H1 (cell line): ENCODE measurements at regions not wholly inside any gene's neighbourhood (a gene's known extent, or its start where the extent isn't known, plus 50 kb on each side); places are given as distances from the start of the nearest gene placed in this dataset.

ENCODE experiments used
- CTCF ChIA-PET: fragments of 300-600 bp; sonication (Branson Sonifier 250); formaldehyde crosslinking; loops from one replicate; lab custom pipeline; 2021; ENCODE audit not compliant: partially characterized antibody; lab: Charles Lee
- POLR2A ChIA-PET: fragments of 300-600 bp; sonication (Branson Sonifier 250); formaldehyde crosslinking; loops from one replicate; lab custom pipeline; 2021; ENCODE audit warnings: inconsistent platforms; ENCODE audit not compliant: partially characterized antibody; lab: Charles Lee
- DNase-seq, 2 experiments: peaks; one replicate each; pipeline versions ENCODE4 v3.0.0 to v3.0.0-alpha.2; 2010 to 2022; ENCODE audit warnings: low spot score in 2 of 2, low read depth in 1 of 2, mixed read lengths in 1 of 2
- FAIRE-seq: peaks from 2 replicates; lab custom pipeline; 2011; peaks lifted over from hg19 to GRCh38; lab: Jason Lieb, UNC
- H2AFZ ChIP-seq: 2 replicates; pipeline ENCODE4 v1.8.1; 2012; ENCODE audit warnings: low read length, inconsistent platforms
- H2AK5ac ChIP-seq: 2 replicates; pipeline ENCODE4 v1.6.1; 2013; ENCODE audit warnings: low read depth, low read length
- H2BK120ac ChIP-seq: replicated peaks from 2 replicates; pipeline ENCODE3; 2013; ENCODE audit warnings: low read depth, low read length, inconsistent platforms
- H2BK12ac ChIP-seq: 2 replicates; pipeline ENCODE4 v1.6.1; 2013; ENCODE audit warnings: low read depth, low read length
- H2BK15ac ChIP-seq: 2 replicates; pipeline ENCODE4 v1.6.1; 2013; ENCODE audit warnings: low read length
- H2BK20ac ChIP-seq: 2 replicates; pipeline ENCODE4 v1.6.1; 2013; ENCODE audit warnings: low read length
- H2BK5ac ChIP-seq: 2 replicates; pipeline ENCODE4 v1.6.1; 2013; ENCODE audit warnings: low read depth, low read length
- H3K14ac ChIP-seq: 2 replicates; pipeline ENCODE4 v1.6.1; 2013; ENCODE audit warnings: inconsistent platforms; ENCODE audit not compliant: insufficient read length
- H3K18ac ChIP-seq: 2 replicates; pipeline ENCODE4 v1.6.1; 2013; ENCODE audit warnings: low read length; ENCODE audit errors: extremely low read depth
- H3K23ac ChIP-seq: 2 replicates; pipeline ENCODE4 v1.6.1; 2013; ENCODE audit warnings: inconsistent platforms; ENCODE audit not compliant: insufficient read length
- H3K23me2 ChIP-seq: 2 replicates; pipeline ENCODE4 v1.6.1; 2013; ENCODE audit warnings: low read depth, low read length
- H3K27ac ChIP-seq: 2 replicates; pipeline ENCODE4 v1.6.1; 2011; ENCODE audit warnings: low read depth, low read length, inconsistent platforms
- H3K27me3 ChIP-seq, 4 experiments: replicated peaks in 1 of 4; 1 replicate in 1 of 4; 2 replicates in 3 of 4; pipeline versions ENCODE4 v1.6.1 to v1.8.1; 2011 to 2013; ENCODE audit warnings: low read length in 3 of 4, mild to moderate bottlenecking in 3 of 4, inconsistent platforms in 2 of 4, mixed read lengths in 2 of 4, moderate library complexity in 1 of 4; ENCODE audit not compliant: control insufficient read depth in 3 of 4, insufficient read depth in 3 of 4; ENCODE audit errors: extremely low read depth in 1 of 4
- H3K36me3 ChIP-seq, 4 experiments: 2 replicates each; pipeline versions ENCODE4 v1.6.1 to v1.8.1; 2011 to 2013; ENCODE audit warnings: mild to moderate bottlenecking in 4 of 4, low read length in 3 of 4, moderate library complexity in 2 of 4, control low read depth in 1 of 4, inconsistent platforms in 1 of 4; ENCODE audit not compliant: insufficient read depth in 4 of 4, control insufficient read depth in 2 of 4
- H3K4ac ChIP-seq: replicated peaks from 2 replicates; pipeline ENCODE3; 2013; ENCODE audit warnings: low read length, low read depth, mixed read lengths, inconsistent platforms; ENCODE audit not compliant: insufficient read length
- H3K4me1 ChIP-seq, 4 experiments: replicated peaks in 1 of 4; 1 replicate in 1 of 4; 2 replicates in 3 of 4; pipeline versions ENCODE4 v1.6.1 to v1.8.1; 2011 to 2013; ENCODE audit warnings: low read length in 3 of 4, inconsistent platforms in 2 of 4, mixed read lengths in 1 of 4; ENCODE audit not compliant: insufficient read depth in 4 of 4, control insufficient read depth in 3 of 4
- H3K4me2 ChIP-seq, 2 experiments: 2 replicates each; pipeline versions ENCODE4 v1.6.1 to v1.8.1; 2011 to 2013; ENCODE audit warnings: low read depth in 2 of 2, low read length in 2 of 2, control low read depth in 1 of 2, inconsistent platforms in 1 of 2, mild to moderate bottlenecking in 1 of 2; ENCODE audit not compliant: insufficient read depth in 1 of 2
- H3K4me3 ChIP-seq, 4 experiments: fragments of 200-600, 300-600 bp in 1 of 4; sonication (generic), shearing (Covaris generic), sonication (Bioruptor Twin) in 1 of 4; 2 replicates each; pipeline versions ENCODE4 v1.5.1 to v1.8.1; 2011 to 2016; ENCODE audit warnings: low read length in 4 of 4, low read depth in 3 of 4, control low read depth in 2 of 4, inconsistent platforms in 2 of 4, mild to moderate bottlenecking in 2 of 4, mixed read lengths in 1 of 4, moderate library complexity in 1 of 4; ENCODE audit not compliant: insufficient read depth in 2 of 4; ENCODE audit errors: extremely low read depth in 1 of 4
- H3K56ac ChIP-seq: replicated peaks from 2 replicates; pipeline ENCODE3; 2013; ENCODE audit warnings: low read depth, mild to moderate bottlenecking, mixed read lengths, low read length, inconsistent platforms; ENCODE audit not compliant: insufficient read length
- H3K79me1 ChIP-seq: 2 replicates; pipeline ENCODE4 v1.6.1; 2013; ENCODE audit warnings: low read depth, low read length, control low read depth
- H3K79me2 ChIP-seq, 2 experiments: 2 replicates each; pipeline versions ENCODE4 v1.6.1 to v1.8.1; 2012 to 2013; ENCODE audit warnings: low read length in 2 of 2, mild to moderate bottlenecking in 2 of 2, inconsistent platforms in 1 of 2; ENCODE audit not compliant: insufficient read depth in 2 of 2, control insufficient read depth in 1 of 2
- H3K9ac ChIP-seq, 4 experiments: replicated peaks in 1 of 4; 1 replicate in 1 of 4; 2 replicates in 3 of 4; pipeline versions ENCODE4 v1.6.1 to v1.8.1; 2011 to 2013; ENCODE audit warnings: low read depth in 3 of 4, low read length in 3 of 4, control low read depth in 2 of 4, mild to moderate bottlenecking in 2 of 4, moderate library complexity in 2 of 4, inconsistent platforms in 1 of 4; ENCODE audit errors: extremely low read depth in 1 of 4
- H3K9me3 ChIP-seq, 2 experiments: 2 replicates each; pipeline versions ENCODE4 v1.6.1 to v1.8.1; 2012 to 2013; ENCODE audit warnings: mild to moderate bottlenecking in 2 of 2, moderate library complexity in 2 of 2, control low read depth in 1 of 2, inconsistent platforms in 1 of 2, low read depth in 1 of 2, low read length in 1 of 2, mixed read lengths in 1 of 2; ENCODE audit not compliant: insufficient read depth in 2 of 2
- H4K20me1 ChIP-seq, 2 experiments: replicated peaks in 1 of 2; 2 replicates each; pipeline versions ENCODE3 to v1.8.1; 2011 to 2013; ENCODE audit warnings: inconsistent platforms in 2 of 2, low read length in 2 of 2, mild to moderate bottlenecking in 1 of 2; ENCODE audit not compliant: insufficient read depth in 2 of 2, control insufficient read depth in 1 of 2
- H4K5ac ChIP-seq: 2 replicates; pipeline ENCODE4 v1.6.1; 2013; ENCODE audit warnings: low read length, low read depth, mixed read lengths, inconsistent platforms; ENCODE audit not compliant: insufficient read length
- H4K8ac ChIP-seq: 2 replicates; pipeline ENCODE4 v1.8.0; 2013; ENCODE audit warnings: mild to moderate bottlenecking, moderate library complexity, low read length, inconsistent platforms; ENCODE audit not compliant: insufficient read depth; ENCODE audit errors: extremely low read depth
- H4K91ac ChIP-seq: replicated peaks from 2 replicates; pipeline ENCODE3; 2013; ENCODE audit warnings: low read length, mixed read lengths, inconsistent platforms; ENCODE audit not compliant: insufficient read length
- CTBP2 ChIP-seq: IDR thresholded peaks from 2 replicates; pipeline ENCODE4 v1.7.0; 2011; ENCODE audit warnings: borderline replicate concordance, mild to moderate bottlenecking, moderate library complexity, mixed read lengths, low read length; ENCODE audit not compliant: insufficient read depth, insufficient read length
- EZH2 ChIP-seq: fragments of 200-600 bp; sonication (generic); IDR thresholded peaks from 2 replicates; pipeline ENCODE4 v1.7.1; 2012; ENCODE audit warnings: low read depth, mild to moderate bottlenecking, moderate library complexity, low read length, inconsistent platforms; ENCODE audit not compliant: severe bottlenecking
- HDAC6 ChIP-seq: IDR thresholded peaks from one replicate; pipeline ENCODE4 v1.7.1; 2012; ENCODE audit warnings: low read depth, mild to moderate bottlenecking, inconsistent platforms, low read length, moderate library complexity
- KDM1A ChIP-seq: fragments of 200-600, 300-600 bp; sonication (generic); IDR thresholded peaks from 2 replicates; pipeline ENCODE4 v1.7.1; 2016; ENCODE audit warnings: mild to moderate bottlenecking, low read length, borderline replicate concordance
- NANOG ChIP-seq: IDR thresholded peaks from 2 replicates; pipeline ENCODE4 v1.6.1; 2011; ENCODE audit warnings: low read length, low read depth, mild to moderate bottlenecking, inconsistent platforms; ENCODE audit not compliant: insufficient read depth, poor library complexity, severe bottlenecking
- RFX5 ChIP-seq: IDR thresholded peaks from 2 replicates; pipeline ENCODE4 v1.6.1; 2011; ENCODE audit warnings: low read depth, low read length, improper control_type of control experiment, borderline replicate concordance
- SIX5 ChIP-seq: IDR thresholded peaks from 2 replicates; pipeline ENCODE4 v1.6.1; 2011; ENCODE audit warnings: mild to moderate bottlenecking, low read depth, low read length
- YY1 ChIP-seq: IDR thresholded peaks from 2 replicates; pipeline ENCODE4 v1.6.1; 2011; ENCODE audit warnings: low read depth, mild to moderate bottlenecking, low read length
- ZNF274 ChIP-seq: IDR thresholded peaks from 2 replicates; pipeline ENCODE4 v1.7.0; 2012; ENCODE audit warnings: low read length, borderline replicate concordance; ENCODE audit errors: extremely low read depth
- WGBS, 2 experiments: shearing (Covaris generic) in 1 of 2; methylation state at CpG; one replicate each; pipeline versions ENCODE4 v1.1.6 to v1.1.7; 2013 to 2015; ENCODE audit warnings: low lambda C conversion rate in 2 of 2, mixed read lengths in 2 of 2, inconsistent platforms in 1 of 2, low coverage in 1 of 2, missing lambda C conversion rate in 1 of 2; ENCODE audit not compliant: insufficient replicate concordance in 2 of 2, insufficient coverage in 1 of 2, insufficient read length in 1 of 2; ENCODE audit errors: extremely low coverage in 1 of 2, missing lambda C conversion rate in 1 of 2; 5-methylcytosine and 5-hydroxymethylcytosine counted together
- TF ChIP-seq, protein P1 (sequence below): IDR thresholded peaks from 2 replicates; pipeline ENCODE4 v1.6.1; 2012; ENCODE audit warnings: low read length, inconsistent platforms
- TF ChIP-seq, protein P2 (sequence below): IDR thresholded peaks from 2 replicates; pipeline ENCODE4 v1.6.1; 2012; ENCODE audit warnings: inconsistent platforms

DNA sequence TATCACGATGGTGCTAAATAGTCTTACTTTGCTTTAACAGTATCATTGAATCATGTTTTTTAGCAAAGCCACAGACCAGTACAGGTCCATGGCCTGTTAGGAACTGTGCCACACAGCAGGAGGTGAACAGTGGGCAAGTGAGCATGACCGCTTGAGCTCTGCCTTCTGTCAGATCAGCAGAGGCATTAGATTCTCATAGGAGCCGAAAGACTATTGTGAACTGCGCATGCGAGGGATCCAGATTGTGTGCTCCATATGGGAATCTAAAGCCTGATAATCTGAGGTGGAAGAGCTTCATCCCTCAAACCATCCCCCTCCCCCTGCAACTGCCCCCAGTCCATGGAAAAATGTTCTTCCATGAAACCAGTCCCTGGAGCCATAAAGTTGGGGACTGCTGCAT is 102.3 kb upstream of the OSR1 start:
- Histone ChIP-seq H3K9me3 (no peaks in the 10 kb centered on the region), H2BK12ac (peak overlapping the region; percentile 76; the same call in 1 of the 2 replicates), H3K23me2 (no peaks in the 10 kb centered on the region), H3K27ac (no peak overlapping the region), H4K8ac (no peak overlapping the region), H4K5ac (no peak overlapping the region), H2AK5ac (no peak overlapping the region; the same call in 1 of the 2 replicates), H3K23ac (no peak overlapping the region), H3K4ac (no peak overlapping the region), H2BK120ac (peak overlapping the region; percentile 31), H3K4me2 (peak overlapping the region in 1 of 2 experiments; percentile 49; a peak in 1 of 4 replicates), H4K20me1 (no peaks in the 10 kb centered on the region), H2BK5ac (peak overlapping the region; percentile 5; the same call in 1 of the 2 replicates), H2BK20ac (peak overlapping the region; percentile 74; the same call in 1 of the 2 replicates), H3K9ac (no peak overlapping the region), H2BK15ac (no peak overlapping the region), H3K79me1 (no peaks in the 10 kb centered on the region), H3K27me3 (no peaks in the 10 kb centered on the region), H3K56ac (no peak overlapping the region), H3K79me2 (no peaks in the 10 kb centered on the region), H2AFZ (no peak overlapping the region), H3K4me1 (peaks cover 0 to 23% (median 13%) of the 10 kb centered on the region in 4 experiments; a peak in 6 of 7 replicates), H3K4me3 (no peak overlapping the region; a peak in 1 of 8 replicates), H3K18ac (no peak overlapping the region; the same call in 1 of the 2 replicates), H3K36me3 (no peaks in the 10 kb centered on the region), H3K14ac (no peak overlapping the region), H4K91ac (no peak overlapping the region)
- FAIRE-seq = no peak
- DNase-seq = no peak
- POLR2A ChIA-PET = interaction anchor here (0.7 kb wide), 1 partner anchor 12 kb away, joined by 3 read pairs; no protein-coding TSS in a partner anchor
- WGBS, 2 experiments = 90% methylated on average over 5 of the region's 5 CpGs; no CpG with 5 or more reads in 1 of the 2 experiments
- CTCF ChIA-PET = interaction anchor here (1.1 kb wide), 1 partner anchor 91 kb away, joined by 3 read pairs; no protein-coding TSS in a partner anchor
- TF ChIP-seq, protein P1, sequence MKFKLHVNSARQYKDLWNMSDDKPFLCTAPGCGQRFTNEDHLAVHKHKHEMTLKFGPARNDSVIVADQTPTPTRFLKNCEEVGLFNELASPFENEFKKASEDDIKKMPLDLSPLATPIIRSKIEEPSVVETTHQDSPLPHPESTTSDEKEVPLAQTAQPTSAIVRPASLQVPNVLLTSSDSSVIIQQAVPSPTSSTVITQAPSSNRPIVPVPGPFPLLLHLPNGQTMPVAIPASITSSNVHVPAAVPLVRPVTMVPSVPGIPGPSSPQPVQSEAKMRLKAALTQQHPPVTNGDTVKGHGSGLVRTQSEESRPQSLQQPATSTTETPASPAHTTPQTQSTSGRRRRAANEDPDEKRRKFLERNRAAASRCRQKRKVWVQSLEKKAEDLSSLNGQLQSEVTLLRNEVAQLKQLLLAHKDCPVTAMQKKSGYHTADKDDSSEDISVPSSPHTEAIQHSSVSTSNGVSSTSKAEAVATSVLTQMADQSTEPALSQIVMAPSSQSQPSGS = no peak
- TF ChIP-seq, protein P2, sequence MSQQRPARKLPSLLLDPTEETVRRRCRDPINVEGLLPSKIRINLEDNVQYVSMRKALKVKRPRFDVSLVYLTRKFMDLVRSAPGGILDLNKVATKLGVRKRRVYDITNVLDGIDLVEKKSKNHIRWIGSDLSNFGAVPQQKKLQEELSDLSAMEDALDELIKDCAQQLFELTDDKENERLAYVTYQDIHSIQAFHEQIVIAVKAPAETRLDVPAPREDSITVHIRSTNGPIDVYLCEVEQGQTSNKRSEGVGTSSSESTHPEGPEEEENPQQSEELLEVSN = no peak
- TF ChIP-seq NANOG = no peak
- TF ChIP-seq EZH2 = no peak
- no peak for TF ChIP-seq RFX5
- TF ChIP-seq ZNF274 = no peak
- no peak for TF ChIP-seq CTBP2
- TF ChIP-seq KDM1A = no peak
- TF ChIP-seq YY1 = no peak
- TF ChIP-seq HDAC6 = no peak
- TF ChIP-seq SIX5 = no peak
